SK-N-MC (cell line): ENCODE measurements at regions not wholly inside any gene's neighbourhood (a gene's known extent, or its start where the extent isn't known, plus 50 kb on each side); places are given as distances from the start of the nearest gene placed in this dataset.

Experiments
- EZH2 ChIP-seq: fragments of 200-600 bp; sonication (generic); IDR thresholded peaks from one replicate; pipeline ENCODE4 v1.6.1; 2017; ENCODE audit warnings: antibody characterized with exemption
- FOXP2 ChIP-seq: optimal IDR thresholded peaks from 2 replicates; pipeline ENCODE3; 2011; ENCODE audit warnings: mild to moderate bottlenecking, moderate library complexity; ENCODE audit not compliant: insufficient read depth; ENCODE audit errors: extremely low read length, control extremely low read depth
- POLR2AphosphoS5 ChIP-seq: IDR thresholded peaks from 2 replicates; pipeline ENCODE4 v1.6.1; 2012; ENCODE audit warnings: mild to moderate bottlenecking, low read depth, low read length, borderline replicate concordance

GRCh38 chr2:225993430-225993829 is 593.9 kb downstream of the NYAP2 start:
- TF ChIP-seq EZH2 (no peak), POLR2AphosphoS5 (no peak), FOXP2 (no peak)
